HG02840 (cell line): ENCODE measurements at regions not wholly inside any gene's neighbourhood (a gene's known extent, or its start where the extent isn't known, plus 50 kb on each side); places are given as distances from the start of the nearest gene placed in this dataset.
"Not testable (repeated sequence)": the region's sequence is repeated elsewhere in the genome, so short reads cannot be mapped to it uniquely, and the experiment has no call there.

Experiments used
- ATAC-seq: cut with Tn5 transposase; IDR thresholded peaks from one replicate; pipeline ENCODE4 v1.9.1; 2021; ENCODE audit warnings: mild to moderate bottlenecking, moderate library complexity, moderate number of reproducible peaks; ENCODE audit not compliant: unreplicated experiment, low FRiP score

- ATAC-seq: no peak
These were observed 911.5 kb upstream of the RAG2 start for GRCh38 chr11:37509506-37509905.

- no peak for ATAC-seq
These were observed 908.5 kb upstream of the RAG2 start for GRCh38 chr11:37506531-37506930.

GRCh38 chr11:37505406-37505805, 907.4 kb upstream of the RAG2 start:
- no peak for ATAC-seq

- no peak for ATAC-seq
These were observed 906.9 kb upstream of the RAG2 start for GRCh38 chr11:37504921-37505320.

GRCh38 chr11:37504060-37504611, 906.1 kb upstream of the RAG2 start:
- peak; percentile 83 for ATAC-seq

- peak; percentile 37 for ATAC-seq
These were observed 905.5 kb upstream of the RAG2 start for GRCh38 chr11:37503411-37504059.

GRCh38 chr11:37502202-37502601, 904.2 kb upstream of the RAG2 start:
- no peak for ATAC-seq

GRCh38 chr11:37500425-37500824, 902.4 kb upstream of the RAG2 start:
- no peak for ATAC-seq

- ATAC-seq: no peak
These were observed 899.3 kb upstream of the RAG2 start for GRCh38 chr11:37497326-37497725.

GRCh38 chr11:37496201-37496600, 898.2 kb upstream of the RAG2 start:
- ATAC-seq: no peak

GRCh38 chr11:37484298-37484697, 886.3 kb upstream of the RAG2 start:
- ATAC-seq: no peak

GRCh38 chr11:37483761-37484160, 885.7 kb upstream of the RAG2 start:
- no peak for ATAC-seq

- ATAC-seq: no peak
These were observed 876.9 kb upstream of the RAG2 start for GRCh38 chr11:37474889-37475288.

- no peak for ATAC-seq
These were observed 870.3 kb upstream of the RAG2 start for GRCh38 chr11:37468344-37468743.

- ATAC-seq: no peak
These were observed 867.2 kb upstream of the RAG2 start for GRCh38 chr11:37465221-37465620.

- no peak for ATAC-seq
These were observed 861.4 kb upstream of the RAG2 start for GRCh38 chr11:37459456-37459855.

- no peak for ATAC-seq
These were observed 858.7 kb upstream of the RAG2 start for GRCh38 chr11:37456746-37457145.

GRCh38 chr11:37451903-37452302, 853.9 kb upstream of the RAG2 start:
- ATAC-seq: no peak

- no peak for ATAC-seq
These were observed 852.6 kb upstream of the RAG2 start for GRCh38 chr11:37450613-37451012.

- ATAC-seq: no peak
These were observed 851.1 kb upstream of the RAG2 start for GRCh38 chr11:37449146-37449545.

- ATAC-seq: no peak
These were observed 844.5 kb upstream of the RAG2 start for GRCh38 chr11:37442576-37442975.

- not testable (repeated sequence) for ATAC-seq
These were observed 833.7 kb upstream of the RAG2 start for GRCh38 chr11:37431633-37432230.
